Bone marrow (tissue), 2 donors: ENCODE measurements at regions not wholly inside any gene's neighbourhood (a gene's known extent, or its start where the extent isn't known, plus 50 kb on each side); places are given as distances from the start of the nearest gene placed in this dataset.

Experiments used
- DNase-seq, 2 donors: peaks; one replicate each; lab custom pipeline; 2025; lab: John Stamatoyannopoulos, UW

- no peak for DNase-seq
These were observed 51.9 kb upstream of the CDIN1 start for GRCh38 chr15:36527235-36528162.

GRCh38 chr15:36529296-36530011 is 50.0 kb upstream of the CDIN1 start:
- no peak for DNase-seq
